Thoracic aorta (tissue), 2 donors: ENCODE measurements at regions not wholly inside any gene's neighbourhood (a gene's known extent, or its start where the extent isn't known, plus 50 kb on each side); places are given as distances from the start of the nearest gene placed in this dataset.

Experiments
- ATAC-seq: fragments of 150-250 bp; one replicate; pipeline ENCODE4 v1.8.0; 2017; ENCODE audit warnings: low read depth; ENCODE audit not compliant: insufficient number of reproducible peaks, low FRiP score
- DNase-seq: peaks from one replicate; pipeline ENCODE4 v3.0.0-alpha.2; 2020; ENCODE audit warnings: low spot score
- H3K27ac ChIP-seq, 2 donors: fragments of 200-600 bp; sonication (generic); 1 replicate in 1 of 2; 2 replicates in 1 of 2; pipeline ENCODE4 v1.5.1; 2016; ENCODE audit warnings: mild to moderate bottlenecking in 2 of 2, moderate library complexity in 2 of 2
- H3K27me3 ChIP-seq: fragments of 200-600 bp; sonication (generic); replicated peaks from 2 replicates; pipeline ENCODE4 v1.6.0; 2016; ENCODE audit warnings: mild to moderate bottlenecking; ENCODE audit not compliant: insufficient read depth
- H3K36me3 ChIP-seq: fragments of 200-600 bp; sonication (generic); one replicate; pipeline ENCODE4 v1.5.1; 2016
- H3K4me1 ChIP-seq, 2 donors: fragments of 200-600 bp; sonication (generic); 1 replicate in 1 of 2; 2 replicates in 1 of 2; pipeline versions ENCODE4 v1.5.1 to v1.6.0; 2016; ENCODE audit warnings: low read depth in 2 of 2, mild to moderate bottlenecking in 1 of 2; ENCODE audit not compliant: control insufficient read depth in 1 of 2
- H3K4me3 ChIP-seq: fragments of 200-600 bp; sonication (generic); 2 replicates; pipeline ENCODE4 v1.5.1; 2016; ENCODE audit warnings: mild to moderate bottlenecking
- H3K9me3 ChIP-seq: fragments of 200-600 bp; sonication (generic); 2 replicates; pipeline ENCODE4 v1.5.1; 2016
- CTCF ChIP-seq: fragments of 200-600 bp; sonication (generic); IDR thresholded peaks from one replicate; pipeline ENCODE4 v1.5.1; 2019; ENCODE audit warnings: antibody characterized with exemption

DNA sequence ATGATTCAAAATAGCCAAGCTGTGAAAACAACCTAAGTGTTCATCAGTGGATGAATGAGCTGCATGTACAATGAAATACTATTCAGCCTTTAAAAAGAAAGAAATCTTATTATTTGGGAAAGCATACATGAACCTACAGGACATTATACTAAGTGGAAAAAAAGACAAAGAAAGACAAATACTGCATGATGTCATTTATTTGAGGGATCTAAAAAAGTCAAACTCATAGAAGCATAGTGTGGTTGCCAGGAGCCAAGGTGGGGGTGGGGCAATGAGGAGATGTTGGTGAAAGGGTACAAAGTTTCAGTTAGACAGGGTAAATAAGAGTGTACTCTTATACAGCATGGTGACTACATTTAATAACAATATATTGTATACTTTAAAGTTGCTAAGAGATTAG lies 261.5 kb downstream of the PARP8 start:
- no peak for DNase-seq
- Histone ChIP-seq H3K4me3 (no peak overlapping the region), H3K4me1 (peaks cover 0 to 3% of the 10 kb centered on the region in 2 donors), H3K9me3 (no peaks in the 10 kb centered on the region), H3K36me3 (no peaks in the 10 kb centered on the region), H3K27ac (no peak overlapping the region), H3K27me3 (no peaks in the 10 kb centered on the region)
- TF ChIP-seq CTCF = no peak
- no peak for ATAC-seq

GRCh38 chr5:50929174-50929573 lies 262.7 kb downstream of the PARP8 start:
- Histone ChIP-seq H3K36me3 (no peaks in the 10 kb centered on the region), H3K27ac (no peak overlapping the region), H3K4me1 (no peaks in the 10 kb centered on the region), H3K4me3 (no peak overlapping the region), H3K27me3 (no peaks in the 10 kb centered on the region), H3K9me3 (no peaks in the 10 kb centered on the region)
- ATAC-seq = no peak
- TF ChIP-seq CTCF = no peak
- DNase-seq = no peak

DNA sequence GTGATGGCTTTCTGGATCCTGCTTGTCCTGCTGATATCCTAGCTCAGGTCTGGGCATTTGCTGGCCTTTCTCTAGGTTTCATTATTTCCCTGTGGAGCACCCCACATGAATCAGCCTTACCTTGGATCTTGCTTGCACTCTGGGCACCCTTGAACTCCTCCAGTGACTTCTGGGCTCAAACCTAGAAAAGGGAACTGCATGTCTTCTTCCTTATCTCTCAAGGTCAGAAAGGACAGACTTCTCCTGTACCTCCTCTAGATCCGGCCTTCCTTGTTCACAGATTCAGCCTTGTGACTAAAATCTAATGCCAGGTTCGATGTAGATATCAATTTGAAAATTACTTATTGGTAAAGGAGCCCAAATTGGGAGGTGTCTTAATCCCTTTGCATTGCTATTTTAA lies 267.9 kb downstream of the PARP8 start:
- Histone ChIP-seq H3K4me3 (no peak overlapping the region), H3K4me1 (no peaks in the 10 kb centered on the region), H3K9me3 (no peaks in the 10 kb centered on the region), H3K27ac (no peak overlapping the region), H3K27me3 (no peaks in the 10 kb centered on the region), H3K36me3 (no peaks in the 10 kb centered on the region)
- no peak for DNase-seq
- no peak for TF ChIP-seq CTCF
- ATAC-seq = no peak

GRCh38 chr5:50945139-50945538 lies 278.7 kb downstream of the PARP8 start:
- Histone ChIP-seq H3K36me3 (no peaks in the 10 kb centered on the region), H3K9me3 (no peaks in the 10 kb centered on the region), H3K4me3 (no peak overlapping the region), H3K27ac (no peak overlapping the region), H3K27me3 (no peaks in the 10 kb centered on the region), H3K4me1 (no peaks in the 10 kb centered on the region)
- ATAC-seq (no peak), DNase-seq (no peak)
- no peak for TF ChIP-seq CTCF

DNA sequence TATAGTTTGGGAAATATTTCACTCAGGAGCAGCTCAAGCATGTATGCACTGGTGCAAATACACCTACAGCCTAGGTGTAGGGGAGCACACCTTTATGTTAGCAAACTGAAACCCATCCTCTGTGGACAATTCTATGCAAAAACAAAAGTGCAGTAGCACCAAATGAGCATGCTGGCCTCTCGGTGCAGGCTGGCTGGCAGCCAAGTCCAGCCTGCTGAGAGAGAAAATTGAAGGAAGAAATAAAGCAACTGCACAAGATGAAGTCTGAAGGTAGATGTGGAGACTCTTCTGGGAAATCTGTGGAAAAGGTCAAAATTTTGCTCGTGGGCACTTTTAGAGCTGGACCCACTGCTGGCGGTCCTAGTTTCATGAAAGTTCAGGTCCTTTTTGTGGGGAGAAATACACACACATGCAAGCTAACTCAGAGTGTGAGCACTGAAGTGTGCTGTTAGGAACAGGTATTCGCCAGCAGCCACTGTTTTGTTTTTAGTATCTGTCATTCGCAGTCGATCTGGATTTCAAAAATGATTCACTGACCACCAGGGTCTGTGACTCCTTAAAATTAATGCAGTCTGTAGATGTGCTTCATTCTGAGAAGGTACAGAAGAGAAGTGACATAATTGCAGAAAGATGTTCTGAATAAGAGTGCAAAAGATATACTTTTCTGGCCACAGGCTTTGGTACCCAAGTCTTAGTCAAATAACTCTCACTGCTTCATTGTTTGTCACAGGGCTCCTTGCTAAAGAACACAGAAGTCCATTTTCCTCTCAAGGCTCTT lies 281.7 kb downstream of the PARP8 start:
- Histone ChIP-seq H3K4me1 (no peaks in the 10 kb centered on the region), H3K9me3 (no peaks in the 10 kb centered on the region), H3K36me3 (no peaks in the 10 kb centered on the region), H3K27ac (no peak overlapping the region), H3K4me3 (no peak overlapping the region), H3K27me3 (no peaks in the 10 kb centered on the region)
- no peak for TF ChIP-seq CTCF
- DNase-seq = no peak
- ATAC-seq = no peak
